K562 (cell line): ENCODE measurements at regions not wholly inside any gene's neighbourhood (a gene's known extent, or its start where the extent isn't known, plus 50 kb on each side); places are given as distances from the start of the nearest gene placed in this dataset.

Source experiments
- CBFA2T3 ChIP-seq: fragments of 450-650 bp; IDR thresholded peaks from 2 replicates; pipeline ENCODE4 v1.6.1; 2017
- FOXK1 ChIP-seq: sonication (generic); formaldehyde crosslinking; IDR thresholded peaks from 2 replicates; pipeline ENCODE4 v1.8.0; 2022; ENCODE audit warnings: missing genetic modification reagents, mild to moderate bottlenecking, borderline replicate concordance
- HEY1 ChIP-seq: fragments of 250-450 bp; sonication (Bioruptor Pico); IDR thresholded peaks from 2 replicates; pipeline ENCODE4 v1.5.0; 2020; ENCODE audit warnings: mild to moderate bottlenecking, moderate library complexity, borderline replicate concordance
- KAT8 ChIP-seq: fragments of 450-650 bp; IDR thresholded peaks from 2 replicates; pipeline ENCODE4 v1.6.1; 2016; ENCODE audit warnings: low read depth, mild to moderate bottlenecking
- KDM2B ChIP-seq: fragments of 250-450 bp; sonication (Bioruptor Pico); IDR thresholded peaks from 2 replicates; pipeline ENCODE4 v1.8.0; 2021; ENCODE audit warnings: mild to moderate bottlenecking, moderate library complexity
- KLF1 ChIP-seq: fragments of 450-650 bp; IDR thresholded peaks from 2 replicates; pipeline ENCODE4 v1.6.1; 2016; ENCODE audit warnings: missing genetic modification characterization, missing compliant biosample characterization
- MCM3 ChIP-seq: fragments of 450-650 bp; IDR thresholded peaks from 2 replicates; pipeline ENCODE4 v1.6.1; 2016
- TAF9B ChIP-seq: fragments of 450-650 bp; IDR thresholded peaks from 2 replicates; pipeline ENCODE4 v1.6.1; 2018; ENCODE audit warnings: mild to moderate bottlenecking; ENCODE audit not compliant: partially characterized antibody
- ZC3H8 ChIP-seq: fragments of 450-650 bp; IDR thresholded peaks from 2 replicates; pipeline ENCODE4 v1.6.1; 2017
- ZNF316 ChIP-seq: fragments of 450-650 bp; IDR thresholded peaks from 2 replicates; pipeline ENCODE4 v1.6.1; 2016
- ZNF609 ChIP-seq: sonication (generic); formaldehyde crosslinking; IDR thresholded peaks from 2 replicates; pipeline ENCODE4 v1.8.1; 2023; ENCODE audit warnings: missing genetic modification reagents, mild to moderate bottlenecking, borderline replicate concordance
- TF ChIP-seq, protein P1 (sequence below), 3 experiments: IDR thresholded peaks in 2 of 3; conservative IDR thresholded peaks in 1 of 3; 2 replicates each; pipeline ENCODE4 v1.5.1; 2011 to 2012; ENCODE audit warnings: low read length in 3 of 3, mild to moderate bottlenecking in 3 of 3, control low read depth in 2 of 3, improper control_type of control experiment in 1 of 3, inconsistent platforms in 1 of 3, low read depth in 1 of 3, mixed read lengths in 1 of 3, moderate library complexity in 1 of 3; ENCODE audit not compliant: insufficient read depth in 2 of 3
- TF ChIP-seq, protein P2 (sequence below): fragments of 450-650 bp; IDR thresholded peaks from 2 replicates; pipeline ENCODE4 v1.6.1; 2018; ENCODE audit warnings: mild to moderate bottlenecking, low read depth; ENCODE audit not compliant: partially characterized antibody
- TF ChIP-seq, protein P3 (sequence below): fragments of 200-800 bp; sonication (Bioruptor generic); IDR thresholded peaks from 2 replicates; pipeline ENCODE4 v1.6.1; 2017; ENCODE audit warnings: missing genetic modification characterization, missing compliant biosample characterization
- TF ChIP-seq, protein P4 (sequence below): fragments of 450-650 bp; IDR thresholded peaks from 2 replicates; pipeline ENCODE4 v1.6.1; 2016; ENCODE audit warnings: borderline replicate concordance

DNA sequence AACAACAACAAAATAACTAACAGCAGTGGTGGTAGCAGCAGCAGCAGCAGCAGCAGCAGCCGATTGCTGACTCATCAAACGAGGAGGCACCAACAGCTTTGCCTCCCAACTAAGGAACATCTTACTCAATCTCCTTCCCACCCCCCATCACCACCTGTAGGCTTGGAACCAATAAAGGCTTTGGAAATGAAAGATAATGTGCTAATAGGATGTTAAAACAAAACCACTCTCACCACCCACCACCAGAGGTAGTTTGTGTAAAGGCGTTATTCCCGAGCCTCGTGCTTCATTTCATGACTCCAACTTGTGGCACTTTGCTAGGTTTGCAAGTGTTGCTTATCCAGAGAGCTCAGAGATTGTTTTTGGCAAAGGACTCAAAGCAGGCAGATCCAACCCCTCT is 346.5 kb downstream of the CD83 start (continued):
- TF ChIP-seq, protein P1, sequence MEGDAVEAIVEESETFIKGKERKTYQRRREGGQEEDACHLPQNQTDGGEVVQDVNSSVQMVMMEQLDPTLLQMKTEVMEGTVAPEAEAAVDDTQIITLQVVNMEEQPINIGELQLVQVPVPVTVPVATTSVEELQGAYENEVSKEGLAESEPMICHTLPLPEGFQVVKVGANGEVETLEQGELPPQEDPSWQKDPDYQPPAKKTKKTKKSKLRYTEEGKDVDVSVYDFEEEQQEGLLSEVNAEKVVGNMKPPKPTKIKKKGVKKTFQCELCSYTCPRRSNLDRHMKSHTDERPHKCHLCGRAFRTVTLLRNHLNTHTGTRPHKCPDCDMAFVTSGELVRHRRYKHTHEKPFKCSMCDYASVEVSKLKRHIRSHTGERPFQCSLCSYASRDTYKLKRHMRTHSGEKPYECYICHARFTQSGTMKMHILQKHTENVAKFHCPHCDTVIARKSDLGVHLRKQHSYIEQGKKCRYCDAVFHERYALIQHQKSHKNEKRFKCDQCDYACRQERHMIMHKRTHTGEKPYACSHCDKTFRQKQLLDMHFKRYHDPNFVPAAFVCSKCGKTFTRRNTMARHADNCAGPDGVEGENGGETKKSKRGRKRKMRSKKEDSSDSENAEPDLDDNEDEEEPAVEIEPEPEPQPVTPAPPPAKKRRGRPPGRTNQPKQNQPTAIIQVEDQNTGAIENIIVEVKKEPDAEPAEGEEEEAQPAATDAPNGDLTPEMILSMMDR (IDR thresholded peaks at IDR 0.05 in 2 of 3, conservative IDR thresholded peaks at IDR 0.05 in 1 of 3; ENCODE audit: insufficient read depth in 2 of 3, low read depth in 1 of 3, low read length in 3 of 3): peak; percentile 43 to 92 (median 78); a peak in 5 of 6 replicates
- TF ChIP-seq, protein P2, sequence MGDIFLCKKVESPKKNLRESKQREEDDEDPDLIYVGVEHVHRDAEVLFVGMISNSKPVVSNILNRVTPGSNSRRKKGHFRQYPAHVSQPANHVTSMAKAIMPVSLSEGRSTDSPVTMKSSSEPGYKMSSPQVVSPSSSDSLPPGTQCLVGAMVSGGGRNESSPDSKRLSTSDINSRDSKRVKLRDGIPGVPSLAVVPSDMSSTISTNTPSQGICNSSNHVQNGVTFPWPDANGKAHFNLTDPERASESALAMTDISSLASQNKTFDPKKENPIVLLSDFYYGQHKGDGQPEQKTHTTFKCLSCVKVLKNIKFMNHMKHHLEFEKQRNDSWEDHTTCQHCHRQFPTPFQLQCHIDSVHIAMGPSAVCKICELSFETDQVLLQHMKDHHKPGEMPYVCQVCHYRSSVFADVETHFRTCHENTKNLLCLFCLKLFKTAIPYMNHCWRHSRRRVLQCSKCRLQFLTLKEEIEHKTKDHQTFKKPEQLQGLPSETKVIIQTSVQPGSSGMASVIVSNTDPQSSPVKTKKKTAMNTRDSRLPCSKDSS: no peak
- TF ChIP-seq ZNF316: peak; percentile 99
- TF ChIP-seq, protein P3, sequence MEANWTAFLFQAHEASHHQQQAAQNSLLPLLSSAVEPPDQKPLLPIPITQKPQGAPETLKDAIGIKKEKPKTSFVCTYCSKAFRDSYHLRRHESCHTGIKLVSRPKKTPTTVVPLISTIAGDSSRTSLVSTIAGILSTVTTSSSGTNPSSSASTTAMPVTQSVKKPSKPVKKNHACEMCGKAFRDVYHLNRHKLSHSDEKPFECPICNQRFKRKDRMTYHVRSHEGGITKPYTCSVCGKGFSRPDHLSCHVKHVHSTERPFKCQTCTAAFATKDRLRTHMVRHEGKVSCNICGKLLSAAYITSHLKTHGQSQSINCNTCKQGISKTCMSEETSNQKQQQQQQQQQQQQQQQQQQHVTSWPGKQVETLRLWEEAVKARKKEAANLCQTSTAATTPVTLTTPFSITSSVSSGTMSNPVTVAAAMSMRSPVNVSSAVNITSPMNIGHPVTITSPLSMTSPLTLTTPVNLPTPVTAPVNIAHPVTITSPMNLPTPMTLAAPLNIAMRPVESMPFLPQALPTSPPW (CRISPR knock-in tag): peak; percentile 51; the same call in 1 of the 2 replicates
- no peak for TF ChIP-seq KLF1
- TF ChIP-seq FOXK1 (CRISPR knock-in tag): no peak
- TF ChIP-seq, protein P4, sequence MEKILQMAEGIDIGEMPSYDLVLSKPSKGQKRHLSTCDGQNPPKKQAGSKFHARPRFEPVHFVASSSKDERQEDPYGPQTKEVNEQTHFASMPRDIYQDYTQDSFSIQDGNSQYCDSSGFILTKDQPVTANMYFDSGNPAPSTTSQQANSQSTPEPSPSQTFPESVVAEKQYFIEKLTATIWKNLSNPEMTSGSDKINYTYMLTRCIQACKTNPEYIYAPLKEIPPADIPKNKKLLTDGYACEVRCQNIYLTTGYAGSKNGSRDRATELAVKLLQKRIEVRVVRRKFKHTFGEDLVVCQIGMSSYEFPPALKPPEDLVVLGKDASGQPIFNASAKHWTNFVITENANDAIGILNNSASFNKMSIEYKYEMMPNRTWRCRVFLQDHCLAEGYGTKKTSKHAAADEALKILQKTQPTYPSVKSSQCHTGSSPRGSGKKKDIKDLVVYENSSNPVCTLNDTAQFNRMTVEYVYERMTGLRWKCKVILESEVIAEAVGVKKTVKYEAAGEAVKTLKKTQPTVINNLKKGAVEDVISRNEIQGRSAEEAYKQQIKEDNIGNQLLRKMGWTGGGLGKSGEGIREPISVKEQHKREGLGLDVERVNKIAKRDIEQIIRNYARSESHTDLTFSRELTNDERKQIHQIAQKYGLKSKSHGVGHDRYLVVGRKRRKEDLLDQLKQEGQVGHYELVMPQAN: no peak
- no peak for TF ChIP-seq TAF9B
- TF ChIP-seq ZNF609 (CRISPR knock-in tag): no peak
- TF ChIP-seq KDM2B (CRISPR knock-in tag): no peak
- TF ChIP-seq ZC3H8: no peak
- no peak for TF ChIP-seq KAT8
- TF ChIP-seq CBFA2T3: peak; percentile 63
- TF ChIP-seq HEY1 (CRISPR knock-in tag): no peak
- no peak for TF ChIP-seq MCM3
